Neural progenitor cell (in vitro differentiated cells): ENCODE measurements at regions not wholly inside any gene's neighbourhood (a gene's known extent, or its start where the extent isn't known, plus 50 kb on each side); places are given as distances from the start of the nearest gene placed in this dataset.

Source experiments
- DNase-seq: peaks from one replicate; pipeline ENCODE4 v3.0.0-alpha.2; 2016; ENCODE audit warnings: low spot score
- H2AFZ ChIP-seq: fragments of 200-600 bp; sonication (generic); replicated peaks from 2 replicates; pipeline ENCODE4 v1.6.1; 2016; ENCODE audit warnings: antibody characterized with exemption
- H3F3A ChIP-seq: fragments of 200-600 bp; sonication (generic); 2 replicates; pipeline ENCODE4 v1.6.1; 2016; ENCODE audit warnings: antibody characterized with exemption, low read depth
- H3K27ac ChIP-seq: fragments of 200-600 bp; sonication (generic); 2 replicates; pipeline ENCODE4 v1.5.1; 2016; ENCODE audit warnings: mild to moderate bottlenecking
- H3K27me3 ChIP-seq: fragments of 200-600 bp; sonication (generic); 2 replicates; pipeline ENCODE4 v1.6.1; 2016; ENCODE audit warnings: mild to moderate bottlenecking, moderate library complexity
- H3K36me3 ChIP-seq: fragments of 200-600 bp; sonication (generic); 2 replicates; pipeline ENCODE4 v1.5.1; 2016
- H3K4me1 ChIP-seq: fragments of 200-600 bp; sonication (generic); 2 replicates; pipeline ENCODE4 v1.6.1; 2016; ENCODE audit warnings: mixed run types
- H3K4me2 ChIP-seq: fragments of 200-600 bp; sonication (generic); 2 replicates; pipeline ENCODE4 v1.6.1; 2016
- H3K4me3 ChIP-seq: fragments of 200-600 bp; sonication (generic); 2 replicates; pipeline ENCODE4 v1.5.1; 2016
- H3K79me2 ChIP-seq: fragments of 200-600 bp; sonication (generic); 2 replicates; pipeline ENCODE4 v1.6.1; 2016; ENCODE audit warnings: low read depth
- H3K9ac ChIP-seq: fragments of 200-600 bp; sonication (generic); 2 replicates; pipeline ENCODE4 v1.6.1; 2016
- H3K9me3 ChIP-seq: fragments of 200-600 bp; sonication (generic); 2 replicates; pipeline ENCODE4 v1.5.1; 2016; ENCODE audit warnings: low read depth
- H4K20me1 ChIP-seq: fragments of 200-600 bp; sonication (generic); 2 replicates; pipeline ENCODE4 v1.6.1; 2016; ENCODE audit warnings: low read depth
- H3K27ac Mint-ChIP-seq: 3 replicates; pipeline ENCODE4 v1.8.0; 2021; ENCODE audit warnings: mixed read lengths
- H3K27me3 Mint-ChIP-seq: 2 replicates; pipeline ENCODE4 v1.8.0; 2022; ENCODE audit warnings: low read depth, mild to moderate bottlenecking, inconsistent platforms, moderate library complexity, mixed read lengths; ENCODE audit not compliant: insufficient read depth
- H3K36me3 Mint-ChIP-seq: 3 replicates; pipeline ENCODE4 v1.8.0; 2021; ENCODE audit warnings: mixed read lengths
- H3K4me1 Mint-ChIP-seq: 3 replicates; pipeline ENCODE4 v1.8.0; 2021; ENCODE audit warnings: mixed read lengths
- H3K4me3 Mint-ChIP-seq: 3 replicates; pipeline ENCODE4 v1.8.0; 2021; ENCODE audit warnings: mild to moderate bottlenecking, moderate library complexity, mixed read lengths
- H3K9me3 Mint-ChIP-seq: 3 replicates; pipeline ENCODE4 v1.8.0; 2020; ENCODE audit warnings: mixed read lengths
- CTCF ChIP-seq: fragments of 200-600 bp; sonication (generic); IDR thresholded peaks from 2 replicates; pipeline ENCODE4 v1.5.1; 2017; ENCODE audit warnings: antibody characterized with exemption, mild to moderate bottlenecking
- EZH2 ChIP-seq: fragments of 200-600 bp; sonication (generic); IDR thresholded peaks from 2 replicates; pipeline ENCODE4 v1.6.1; 2017; ENCODE audit warnings: antibody characterized with exemption, mild to moderate bottlenecking, moderate library complexity
- EZH2phosphoT487 ChIP-seq: fragments of 200-600 bp; sonication (generic); IDR thresholded peaks from 2 replicates; pipeline ENCODE4 v1.6.1; 2017; ENCODE audit warnings: antibody characterized with exemption

- no peaks in the 10 kb centered on the region for H3K36me3 Mint-ChIP-seq
- no peak for DNase-seq
- peaks cover 4% of the 10 kb centered on the region for H3K27me3 Mint-ChIP-seq
- no peak overlapping the region for H3K9ac ChIP-seq
- H3K4me2 ChIP-seq = no peak overlapping the region
- peaks cover 2% of the 10 kb centered on the region for H3K4me1 ChIP-seq
- H3F3A ChIP-seq = no peaks in the 10 kb centered on the region
- no peaks in the 10 kb centered on the region for H3K9me3 Mint-ChIP-seq
- no peak overlapping the region for H3K4me3 Mint-ChIP-seq
- H4K20me1 ChIP-seq = no peaks in the 10 kb centered on the region
- H3K36me3 ChIP-seq = no peaks in the 10 kb centered on the region
- no peak overlapping the region for H3K27ac ChIP-seq
- no peak overlapping the region for H3K27ac Mint-ChIP-seq
- no peaks in the 10 kb centered on the region for H3K27me3 ChIP-seq
- no peaks in the 10 kb centered on the region for H3K79me2 ChIP-seq
- H3K4me3 ChIP-seq = no peak overlapping the region
- TF ChIP-seq CTCF (no peak), EZH2 (no peak), EZH2phosphoT487 (no peak)
- H3K4me1 Mint-ChIP-seq = no peaks in the 10 kb centered on the region
- H2AFZ ChIP-seq = no peak overlapping the region
- H3K9me3 ChIP-seq = no peaks in the 10 kb centered on the region
These were observed 68.2 kb upstream of the WWC2 start for GRCh38 chr4:183030823-183031222.

GRCh38 chr4:183030309-183030708 lies 68.7 kb upstream of the WWC2 start:
- H3K27ac ChIP-seq = no peak overlapping the region
- TF ChIP-seq EZH2 = no peak
- TF ChIP-seq CTCF = no peak
- no peak for TF ChIP-seq EZH2phosphoT487
- no peaks in the 10 kb centered on the region for H3K27me3 ChIP-seq
- H3K9ac ChIP-seq = no peak overlapping the region
- no peaks in the 10 kb centered on the region for H3K36me3 ChIP-seq
- Mint-ChIP-seq H3K27ac (no peak overlapping the region), H3K4me3 (no peak overlapping the region), H3K9me3 (no peaks in the 10 kb centered on the region), H3K27me3 (peaks cover 4% of the 10 kb centered on the region), H3K4me1 (no peaks in the 10 kb centered on the region), H3K36me3 (no peaks in the 10 kb centered on the region)
- no peak overlapping the region for H2AFZ ChIP-seq
- H3F3A ChIP-seq = no peaks in the 10 kb centered on the region
- no peak for DNase-seq
- no peaks in the 10 kb centered on the region for H4K20me1 ChIP-seq
- no peaks in the 10 kb centered on the region for H3K9me3 ChIP-seq
- H3K79me2 ChIP-seq = no peaks in the 10 kb centered on the region
- no peak overlapping the region for H3K4me2 ChIP-seq
- H3K4me1 ChIP-seq = no peaks in the 10 kb centered on the region
- no peak overlapping the region for H3K4me3 ChIP-seq

- no peaks in the 10 kb centered on the region for H3K4me1 Mint-ChIP-seq
- no peak overlapping the region for H3K9ac ChIP-seq
- H3K79me2 ChIP-seq = no peaks in the 10 kb centered on the region
- H3K4me3 Mint-ChIP-seq = no peak overlapping the region
- H4K20me1 ChIP-seq = no peaks in the 10 kb centered on the region
- DNase-seq = no peak
- no peak overlapping the region for H2AFZ ChIP-seq
- H3K27ac ChIP-seq = no peak overlapping the region
- no peaks in the 10 kb centered on the region for H3K36me3 ChIP-seq
- no peak for TF ChIP-seq EZH2
- no peak for TF ChIP-seq CTCF
- TF ChIP-seq EZH2phosphoT487 = no peak
- no peaks in the 10 kb centered on the region for H3K4me1 ChIP-seq
- no peaks in the 10 kb centered on the region for H3F3A ChIP-seq
- H3K4me3 ChIP-seq = no peak overlapping the region
- H3K9me3 ChIP-seq = no peaks in the 10 kb centered on the region
- no peak overlapping the region for H3K4me2 ChIP-seq
- no peak overlapping the region for H3K27ac Mint-ChIP-seq
- no peaks in the 10 kb centered on the region for H3K36me3 Mint-ChIP-seq
- H3K27me3 Mint-ChIP-seq = peaks cover 4% of the 10 kb centered on the region
- H3K27me3 ChIP-seq = no peaks in the 10 kb centered on the region
- no peaks in the 10 kb centered on the region for H3K9me3 Mint-ChIP-seq
These were observed 69.7 kb upstream of the WWC2 start for GRCh38 chr4:183029365-183029764.

GRCh38 chr4:183026701-183027100 lies 72.4 kb upstream of the WWC2 start:
- Histone ChIP-seq H3K79me2 (no peaks in the 10 kb centered on the region), H3K4me2 (no peak overlapping the region), H3K27me3 (no peaks in the 10 kb centered on the region), H3K27ac (no peak overlapping the region), H3K4me1 (no peaks in the 10 kb centered on the region), H4K20me1 (no peaks in the 10 kb centered on the region), H3K9ac (no peak overlapping the region), H3K9me3 (no peaks in the 10 kb centered on the region), H3F3A (no peaks in the 10 kb centered on the region), H2AFZ (no peak overlapping the region), H3K4me3 (no peak overlapping the region), H3K36me3 (no peaks in the 10 kb centered on the region)
- no peak for DNase-seq
- TF ChIP-seq EZH2 = no peak
- TF ChIP-seq EZH2phosphoT487 = no peak
- TF ChIP-seq CTCF = no peak
- H3K27me3 Mint-ChIP-seq = peaks cover 4% of the 10 kb centered on the region
- no peaks in the 10 kb centered on the region for H3K4me1 Mint-ChIP-seq
- H3K9me3 Mint-ChIP-seq = no peaks in the 10 kb centered on the region
- no peak overlapping the region for H3K27ac Mint-ChIP-seq
- H3K4me3 Mint-ChIP-seq = no peak overlapping the region
- H3K36me3 Mint-ChIP-seq = no peaks in the 10 kb centered on the region
